Small intestine (tissue), 7 donors: ENCODE measurements at regions not wholly inside any gene's neighbourhood (a gene's known extent, or its start where the extent isn't known, plus 50 kb on each side); places are given as distances from the start of the nearest gene placed in this dataset.

Experiments
- DNase-seq, 2 donors: peaks; one replicate each; pipeline versions ENCODE4 v3.0.0 to v3.0.0-alpha.2; 2013
- FAIRE-seq: peaks from 2 replicates; lab custom pipeline; 2012; peaks lifted over from hg19 to GRCh38; lab: Jason Lieb, UNC
- H3K27ac ChIP-seq, 3 donors: one replicate each; pipeline ENCODE4 v1.5.1; 2013; ENCODE audit warnings: low read length in 2 of 3, mild to moderate bottlenecking in 2 of 3, control low read depth in 1 of 3, inconsistent platforms in 1 of 3, low read depth in 1 of 3, moderate library complexity in 1 of 3
- H3K27me3 ChIP-seq, 3 donors: one replicate each; pipeline ENCODE4 v1.6.1; 2013; ENCODE audit warnings: low read length in 3 of 3, inconsistent platforms in 1 of 3; ENCODE audit not compliant: control insufficient read depth in 3 of 3, insufficient read depth in 3 of 3
- H3K36me3 ChIP-seq, 3 donors: one replicate each; pipeline ENCODE4 v1.6.1; 2013; ENCODE audit warnings: low read length in 3 of 3, inconsistent platforms in 1 of 3, low read depth in 1 of 3, mild to moderate bottlenecking in 1 of 3, moderate library complexity in 1 of 3; ENCODE audit not compliant: control insufficient read depth in 3 of 3, insufficient read depth in 2 of 3
- H3K4me1 ChIP-seq, 3 donors: one replicate each; pipeline ENCODE4 v1.6.1; 2013; ENCODE audit warnings: low read length in 2 of 3, inconsistent platforms in 1 of 3, low read depth in 1 of 3, mild to moderate bottlenecking in 1 of 3, moderate library complexity in 1 of 3; ENCODE audit not compliant: control insufficient read depth in 3 of 3, insufficient read depth in 2 of 3
- H3K4me3 ChIP-seq, 3 donors: one replicate each; pipeline ENCODE4 v1.5.1; 2013; ENCODE audit warnings: low read length in 3 of 3, control low read depth in 1 of 3, inconsistent platforms in 1 of 3, low read depth in 1 of 3, mild to moderate bottlenecking in 1 of 3, moderate library complexity in 1 of 3
- H3K9me3 ChIP-seq, 2 donors: one replicate each; pipeline ENCODE4 v1.6.1; 2013; ENCODE audit warnings: low read depth in 1 of 2, low read length in 1 of 2; ENCODE audit not compliant: control insufficient read depth in 2 of 2, insufficient read depth in 1 of 2
- WGBS, 3 donors: extraction: QIAGEN DNeasy Blood & Tissue Kit; methylation state at CpG; one replicate each; pipeline ENCODE4 v1.1.7; 2013; 5-methylcytosine and 5-hydroxymethylcytosine counted together
- donor health status: healthy with polysubstance abuse.
- donor health status: control.
- donor health status: control.
- donor health status: Bipolar disorder and iron deficiency.
- donor health status: healthy.

DNA sequence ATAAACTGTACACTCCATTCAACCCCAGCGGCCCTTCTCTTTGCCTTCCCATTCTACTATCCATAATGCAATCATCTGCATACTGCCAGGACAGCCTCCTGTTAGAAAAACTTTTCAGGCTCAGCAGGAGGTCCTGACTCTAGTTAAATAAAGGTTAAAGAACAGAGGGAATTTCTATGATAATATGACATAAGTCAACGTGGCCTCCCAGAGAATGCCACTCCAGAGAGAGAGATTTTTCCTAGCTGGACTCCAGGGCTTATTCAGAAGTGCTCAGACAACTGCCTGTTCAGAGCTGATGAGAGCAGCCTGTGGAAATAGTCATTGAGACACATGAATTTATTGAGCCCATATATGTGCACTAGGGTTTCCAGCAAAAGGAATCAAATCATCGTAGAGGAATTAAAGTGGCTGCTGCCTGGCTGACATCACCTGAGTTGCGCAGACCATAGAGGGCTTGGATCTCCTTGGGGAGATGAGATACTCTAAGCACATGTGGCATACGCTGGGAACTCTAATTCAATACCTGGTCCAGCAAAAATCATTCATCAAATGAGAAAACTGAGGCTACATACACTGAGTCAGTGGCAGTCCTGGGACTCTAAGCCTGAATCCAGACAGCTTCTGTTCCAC is 736.2 kb downstream of the PTPRU start:
- Histone ChIP-seq H3K4me3 (no peak overlapping the region), H3K9me3 (peaks cover 0 to 3% of the 10 kb centered on the region in 2 donors), H3K4me1 (no peaks in the 10 kb centered on the region), H3K27me3 (peaks cover 0 to 4% (median 0%) of the 10 kb centered on the region in 3 donors), H3K27ac (no peak overlapping the region), H3K36me3 (no peaks in the 10 kb centered on the region)
- no peak for DNase-seq
- FAIRE-seq: no peak
- 62 to 78% (median 71%) methylated on average over 5 of the region's 5 CpGs for WGBS, 3 donors

DNA sequence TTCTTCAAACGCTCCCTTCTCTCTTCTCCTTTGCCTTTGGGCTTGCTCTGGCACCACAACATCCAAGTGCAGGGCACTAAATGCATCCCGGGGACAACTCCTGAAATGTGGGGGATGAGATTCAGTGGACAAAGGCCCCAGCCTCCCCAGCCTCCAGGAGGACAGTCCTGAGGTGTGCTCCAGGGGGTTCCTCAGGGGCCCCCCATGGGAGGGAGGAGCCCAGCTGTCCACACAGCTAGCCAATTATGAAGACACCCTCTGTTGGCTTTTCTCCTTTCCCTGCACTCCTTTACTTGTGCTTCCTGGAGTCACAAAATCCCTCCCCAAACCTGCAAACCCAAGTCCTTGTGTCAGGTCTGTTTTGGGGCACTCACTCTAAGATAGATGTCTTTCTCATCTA is 735.4 kb downstream of the PTPRU start:
- Histone ChIP-seq H3K27me3 (peaks cover 0 to 4% (median 0%) of the 10 kb centered on the region in 3 donors), H3K9me3 (peaks cover 0 to 3% of the 10 kb centered on the region in 2 donors), H3K4me1 (no peaks in the 10 kb centered on the region), H3K27ac (no peak overlapping the region), H3K36me3 (no peaks in the 10 kb centered on the region), H3K4me3 (no peak overlapping the region)
- FAIRE-seq: no peak
- DNase-seq: no peak
- 77 to 84% (median 81%) methylated on average over 2 of the region's 2 CpGs for WGBS, 3 donors

DNA sequence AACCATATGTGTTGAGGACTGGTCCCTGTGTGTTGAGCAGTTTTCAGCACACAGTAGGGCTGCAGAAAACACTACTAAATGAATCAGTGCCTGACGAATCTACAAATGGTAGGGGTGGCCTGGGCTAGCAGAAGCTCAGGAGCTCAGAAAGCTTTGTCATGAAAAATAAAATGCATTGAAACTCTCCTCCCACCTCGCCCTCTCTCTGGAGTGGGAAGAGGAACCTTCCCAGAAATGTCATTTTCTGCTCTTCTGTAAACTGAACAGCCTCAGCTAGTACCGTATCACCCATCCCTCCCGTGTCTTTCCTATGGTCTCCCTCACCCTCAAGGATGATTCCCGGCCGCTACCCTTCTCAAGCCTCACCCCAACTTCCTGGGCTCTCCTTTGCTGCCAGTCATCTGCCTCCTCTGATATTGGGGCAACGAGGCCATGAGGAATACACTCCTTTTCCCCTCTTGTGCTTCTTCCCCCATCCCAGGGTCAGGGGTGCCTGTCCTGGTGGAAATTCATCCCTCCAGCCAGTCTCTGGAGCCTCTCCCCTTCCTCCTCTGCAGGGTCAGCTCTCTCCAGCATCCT is 734.5 kb downstream of the PTPRU start:
- DNase-seq (no peak), FAIRE-seq (no peak)
- Histone ChIP-seq H3K4me3 (no peak overlapping the region), H3K9me3 (peaks cover 0 to 3% of the 10 kb centered on the region in 2 donors), H3K4me1 (no peaks in the 10 kb centered on the region), H3K27ac (no peak overlapping the region), H3K27me3 (peaks cover 0 to 4% (median 0%) of the 10 kb centered on the region in 3 donors), H3K36me3 (no peaks in the 10 kb centered on the region)
- WGBS, 3 donors: 68 to 75% (median 74%) methylated on average over 7 of the region's 7 CpGs

- DNase-seq (no peak), FAIRE-seq (no peak)
- Histone ChIP-seq H3K27ac (no peak overlapping the region), H3K4me1 (no peaks in the 10 kb centered on the region), H3K4me3 (no peak overlapping the region), H3K27me3 (peaks cover 0 to 4% (median 0%) of the 10 kb centered on the region in 3 donors), H3K9me3 (peaks cover 0 to 3% of the 10 kb centered on the region in 2 donors), H3K36me3 (no peaks in the 10 kb centered on the region)
- WGBS, 3 donors: 76 to 84% (median 80%) methylated on average over 3 of the region's 3 CpGs
These were observed 733.3 kb downstream of the PTPRU start for GRCh38 chr1:29969576-29969975.

DNA sequence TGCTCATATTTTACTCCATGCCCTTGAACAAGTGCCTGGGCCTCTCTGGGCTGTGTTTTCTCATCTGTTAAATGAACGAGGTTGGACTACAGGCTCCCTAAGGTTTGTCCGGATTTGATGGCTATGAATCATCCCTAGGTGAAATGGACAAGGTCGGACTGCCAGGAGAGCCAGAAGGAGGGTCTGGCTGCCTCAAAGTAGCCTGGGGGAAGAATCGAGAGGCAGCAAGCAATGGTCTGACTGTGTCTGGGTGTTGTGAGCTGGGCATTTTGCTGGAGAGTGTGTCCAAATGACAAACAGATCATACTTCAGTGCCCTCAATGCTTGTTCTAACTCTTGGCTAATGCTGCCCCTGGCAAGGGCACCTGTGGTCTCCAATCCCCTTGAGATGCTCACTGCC is 730.9 kb downstream of the PTPRU start:
- FAIRE-seq: no peak
- no peak for DNase-seq
- no peak overlapping the region for H3K4me3 ChIP-seq
- WGBS, 3 donors: 53 to 58% (median 55%) methylated on average over 4 of the region's 4 CpGs
- H3K27ac ChIP-seq: no peak overlapping the region
- peaks cover 0 to 3% of the 10 kb centered on the region in 2 donors for H3K9me3 ChIP-seq
- H3K36me3 ChIP-seq: no peaks in the 10 kb centered on the region
- peaks cover 0 to 4% (median 0%) of the 10 kb centered on the region in 3 donors for H3K27me3 ChIP-seq
- no peaks in the 10 kb centered on the region for H3K4me1 ChIP-seq

- H3K27ac ChIP-seq: no peak overlapping the region
- FAIRE-seq: no peak
These were observed 730.3 kb downstream of the PTPRU start for GRCh38 chr1:29966526-29967045.

DNA sequence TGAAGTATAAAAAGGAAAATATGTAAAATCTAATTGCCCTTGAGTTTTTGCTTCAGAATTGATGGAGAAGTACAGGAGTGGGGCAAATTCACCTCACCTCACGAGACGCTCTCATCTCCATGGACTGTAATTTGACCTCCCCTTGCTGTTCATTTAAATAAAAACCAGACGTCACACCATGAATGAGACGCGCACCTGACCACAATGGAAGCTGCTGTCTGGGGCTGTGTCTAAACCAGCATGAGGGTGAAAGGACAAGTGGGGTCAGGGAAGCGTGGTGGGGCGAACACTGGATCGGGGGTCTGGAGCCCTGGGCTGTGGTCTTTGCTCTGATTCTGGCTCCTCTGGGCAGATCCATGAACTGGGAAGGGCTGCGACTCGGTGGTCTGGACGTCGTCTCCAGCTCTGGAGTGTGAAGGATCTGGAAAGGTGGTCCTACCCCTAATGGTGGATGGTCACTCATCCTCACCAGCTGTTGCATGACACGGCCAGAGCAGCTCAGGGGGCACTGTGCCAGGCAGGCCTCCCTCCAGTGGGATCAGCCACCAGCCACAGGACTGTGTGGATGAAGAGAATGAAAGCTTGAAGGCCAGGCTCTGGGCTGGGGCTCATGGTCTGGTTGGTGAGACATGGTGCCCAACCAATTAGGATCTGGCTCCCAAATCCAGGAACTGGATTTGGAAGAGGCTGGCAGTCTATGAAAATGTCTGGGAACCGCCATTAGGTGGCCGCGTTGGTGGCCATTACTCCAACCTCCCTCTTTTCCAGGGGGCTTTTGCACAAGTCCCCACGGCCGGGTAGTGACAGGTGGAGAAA is 728.6 kb downstream of the PTPRU start:
- FAIRE-seq (no peak), DNase-seq (no peak)
- Histone ChIP-seq H3K4me3 (no peak overlapping the region), H3K4me1 (no peaks in the 10 kb centered on the region), H3K9me3 (peaks cover 0 to 3% of the 10 kb centered on the region in 2 donors), H3K36me3 (no peaks in the 10 kb centered on the region), H3K27me3 (peaks cover 0 to 2% (median 0%) of the 10 kb centered on the region in 3 donors), H3K27ac (no peak overlapping the region)
- WGBS, 3 donors: 73 to 76% (median 74%) methylated on average over 18 of the region's 18 CpGs

More at GRCh38 chr1:29966526-29967045, 730.3 kb downstream of the PTPRU start:
- Histone ChIP-seq H3K27me3 (peaks cover 0 to 4% (median 0%) of the 10 kb centered on the region in 3 donors), H3K4me1 (no peaks in the 10 kb centered on the region), H3K4me3 (no peak overlapping the region), H3K36me3 (no peaks in the 10 kb centered on the region), H3K9me3 (peaks cover 0 to 3% of the 10 kb centered on the region in 2 donors)
- WGBS, 3 donors: 50 to 63% (median 56%) methylated on average over 2 of the region's 2 CpGs
- DNase-seq: no peak

GRCh38 chr1:29963946-29964345 is 727.6 kb downstream of the PTPRU start:
- no peak for FAIRE-seq
- H3K27ac ChIP-seq: no peak overlapping the region
- H3K36me3 ChIP-seq: no peaks in the 10 kb centered on the region
- H3K4me1 ChIP-seq: no peaks in the 10 kb centered on the region
- no peaks in the 10 kb centered on the region for H3K27me3 ChIP-seq
- no peak overlapping the region for H3K4me3 ChIP-seq
- 69 to 85% (median 81%) methylated on average over 7 of the region's 7 CpGs for WGBS, 3 donors
- DNase-seq: no peak
- H3K9me3 ChIP-seq: peaks cover 0 to under 1% of the 10 kb centered on the region in 2 donors
